HEK293T (cell line): ENCODE measurements at regions not wholly inside any gene's neighbourhood (a gene's known extent, or its start where the extent isn't known, plus 50 kb on each side); places are given as distances from the start of the nearest gene placed in this dataset.

ENCODE experiments used
- ARNT ChIP-seq: fragments of 450-650 bp; IDR thresholded peaks from 2 replicates; pipeline ENCODE4 v1.6.1; 2017; ENCODE audit warnings: mild to moderate bottlenecking
- BHLHE40 ChIP-seq: fragments of 450-650 bp; IDR thresholded peaks from 2 replicates; pipeline ENCODE4 v1.6.1; 2016; ENCODE audit warnings: mild to moderate bottlenecking, moderate library complexity, borderline replicate concordance
- CTBP1 ChIP-seq: fragments of 450-650 bp; IDR thresholded peaks from 2 replicates; pipeline ENCODE4 v1.6.1; 2016; ENCODE audit warnings: borderline replicate concordance
- ELF4 ChIP-seq: fragments of 450-650 bp; IDR thresholded peaks from 2 replicates; pipeline ENCODE4 v1.6.1; 2017; ENCODE audit warnings: antibody characterized with exemption
- FOXA1 ChIP-seq: fragments of 450-650 bp; IDR thresholded peaks from 2 replicates; pipeline ENCODE4 v1.6.1; 2016; ENCODE audit warnings: mild to moderate bottlenecking
- FOXK2 ChIP-seq: fragments of 450-650 bp; IDR thresholded peaks from 2 replicates; pipeline ENCODE4 v1.6.1; 2016; ENCODE audit warnings: mild to moderate bottlenecking
- FOXM1 ChIP-seq: fragments of 450-650 bp; IDR thresholded peaks from 2 replicates; pipeline ENCODE4 v1.6.1; 2017; ENCODE audit warnings: mild to moderate bottlenecking, borderline replicate concordance
- L3MBTL2 ChIP-seq: fragments of 450-650 bp; conservative IDR thresholded peaks from 2 replicates; pipeline ENCODE4 v1.6.1; 2016; ENCODE audit warnings: mild to moderate bottlenecking
- LEF1 ChIP-seq: fragments of 450-650 bp; IDR thresholded peaks from 2 replicates; pipeline ENCODE4 v1.6.1; 2017; ENCODE audit warnings: mild to moderate bottlenecking, borderline replicate concordance
- NFRKB ChIP-seq: fragments of 450-650 bp; IDR thresholded peaks from 2 replicates; pipeline ENCODE4 v1.6.1; 2016; ENCODE audit warnings: mild to moderate bottlenecking, moderate library complexity
- SP1 ChIP-seq: fragments of 450-650 bp; IDR thresholded peaks from 2 replicates; pipeline ENCODE4 v1.6.1; 2017
- SUZ12 ChIP-seq: fragments of 450-650 bp; IDR thresholded peaks from 2 replicates; pipeline ENCODE4 v1.6.1; 2016; ENCODE audit warnings: mild to moderate bottlenecking
- TARDBP ChIP-seq: fragments of 450-650 bp; IDR thresholded peaks from 2 replicates; pipeline ENCODE4 v1.6.1; 2016
- ZNF384 ChIP-seq: fragments of 450-650 bp; IDR thresholded peaks from 2 replicates; pipeline ENCODE4 v1.6.1; 2016

DNA sequence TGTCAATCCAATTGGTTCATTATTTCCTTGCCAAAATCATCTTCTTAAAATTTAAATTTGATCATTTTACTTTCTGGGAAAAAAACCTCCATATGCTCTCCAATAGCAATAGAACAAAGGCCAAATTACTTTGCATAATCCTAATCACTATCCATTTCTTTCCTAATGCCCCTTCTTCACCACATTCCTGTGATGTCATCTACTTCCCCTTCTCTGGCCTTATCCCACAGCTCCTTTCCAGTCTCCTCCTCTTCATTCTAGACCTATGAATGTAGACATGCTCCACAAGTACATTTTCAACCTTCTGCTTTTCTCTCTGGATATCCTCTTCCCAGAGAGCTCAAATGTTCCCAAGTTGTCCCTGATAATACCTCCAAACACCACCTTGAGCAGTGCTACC is 216.6 kb downstream of the MRPL39 start:
- TF ChIP-seq LEF1 (no peak), NFRKB (no peak), FOXK2 (no peak), SP1 (no peak), ELF4 (no peak), ZNF384 (no peak), ARNT (no peak), SUZ12 (no peak), FOXA1 (no peak), TARDBP (no peak), CTBP1 (no peak), FOXM1 (no peak), BHLHE40 (no peak), L3MBTL2 (no peak)
